ENCODE measurements at regions not wholly inside any gene's neighbourhood (a gene's known extent, or its start where the extent isn't known, plus 50 kb on each side); places are given as distances from the start of the nearest gene placed in this dataset.

GRCh38 chr13:64311112-64311511 is 2895.5 kb upstream of the PCDH20 start:
- no peak for DNase-seq (ENCODE audit: low spot score)

- no peak for DNase-seq (ENCODE audit: low spot score)
Measured at GRCh38 chr13:64305246-64305645, 2889.6 kb upstream of the PCDH20 start.

- no peak for DNase-seq (ENCODE audit: low spot score)
Measured at GRCh38 chr13:64300239-64300638, 2884.6 kb upstream of the PCDH20 start.

- DNase-seq (ENCODE audit: low spot score), result no peak
Measured at GRCh38 chr13:64293923-64294322, 2878.3 kb upstream of the PCDH20 start.

GRCh38 chr13:64289702-64290101 is 2874.1 kb upstream of the PCDH20 start:
- no peak for DNase-seq (ENCODE audit: low spot score)

GRCh38 chr13:64283926-64284325 is 2868.3 kb upstream of the PCDH20 start:
- no peak for DNase-seq (ENCODE audit: low spot score)

- DNase-seq (ENCODE audit: low spot score), result no peak
Measured at GRCh38 chr13:64278493-64278892, 2862.8 kb upstream of the PCDH20 start.

GRCh38 chr13:64277097-64277496 is 2861.4 kb upstream of the PCDH20 start:
- DNase-seq (ENCODE audit: low spot score), result no peak

- no peak for DNase-seq (ENCODE audit: low spot score)
Measured at GRCh38 chr13:64276232-64276631, 2860.6 kb upstream of the PCDH20 start.

- no peak for DNase-seq (ENCODE audit: low spot score)
Measured at GRCh38 chr13:64274481-64275217, 2859.0 kb upstream of the PCDH20 start.

GRCh38 chr13:64273780-64274179 is 2858.1 kb upstream of the PCDH20 start:
- no peak for DNase-seq (ENCODE audit: low spot score)

GRCh38 chr13:64272681-64273080 is 2857.0 kb upstream of the PCDH20 start:
- no peak for DNase-seq (ENCODE audit: low spot score)

- DNase-seq (ENCODE audit: low spot score), result no peak
Measured at GRCh38 chr13:64266024-64266423, 2850.4 kb upstream of the PCDH20 start.

- no peak for DNase-seq (ENCODE audit: low spot score)
Measured at GRCh38 chr13:64263285-64263684, 2847.6 kb upstream of the PCDH20 start.

- no peak for DNase-seq (ENCODE audit: low spot score)
Measured at GRCh38 chr13:64256751-64257150, 2841.1 kb upstream of the PCDH20 start.

- DNase-seq (ENCODE audit: low spot score), result no peak
Measured at GRCh38 chr13:64255988-64256387, 2840.3 kb upstream of the PCDH20 start.

- DNase-seq (ENCODE audit: low spot score), result no peak
Measured at GRCh38 chr13:64248371-64249065, 2832.9 kb upstream of the PCDH20 start.

- no peak for DNase-seq (ENCODE audit: low spot score)
Measured at GRCh38 chr13:64239372-64239771, 2823.7 kb upstream of the PCDH20 start.

- no peak for DNase-seq (ENCODE audit: low spot score)
Measured at GRCh38 chr13:64234255-64234654, 2818.6 kb upstream of the PCDH20 start.

- DNase-seq (ENCODE audit: low spot score), result no peak
Measured at GRCh38 chr13:64223016-64223415, 2807.4 kb upstream of the PCDH20 start.

GRCh38 chr13:64206430-64207225 is 2791.0 kb upstream of the PCDH20 start:
- DNase-seq (ENCODE audit: low spot score), result no peak

GRCh38 chr13:64202517-64202916 is 2786.9 kb upstream of the PCDH20 start:
- no peak for DNase-seq (ENCODE audit: low spot score)

- no peak for DNase-seq (ENCODE audit: low spot score)
Measured at GRCh38 chr13:64197232-64197631, 2781.6 kb upstream of the PCDH20 start.
